H1 (cell line): ENCODE measurements at regions not wholly inside any gene's neighbourhood (a gene's known extent, or its start where the extent isn't known, plus 50 kb on each side); places are given as distances from the start of the nearest gene placed in this dataset.

Experiments
- CTCF ChIA-PET: fragments of 300-600 bp; sonication (Branson Sonifier 250); formaldehyde crosslinking; loops from one replicate; lab custom pipeline; 2021; ENCODE audit not compliant: partially characterized antibody; lab: Charles Lee
- POLR2A ChIA-PET: fragments of 300-600 bp; sonication (Branson Sonifier 250); formaldehyde crosslinking; loops from one replicate; lab custom pipeline; 2021; ENCODE audit warnings: inconsistent platforms; ENCODE audit not compliant: partially characterized antibody; lab: Charles Lee
- DNase-seq, 2 experiments: peaks; one replicate each; pipeline versions ENCODE4 v3.0.0 to v3.0.0-alpha.2; 2010 to 2022; ENCODE audit warnings: low spot score in 2 of 2, low read depth in 1 of 2, mixed read lengths in 1 of 2
- FAIRE-seq: peaks from 2 replicates; lab custom pipeline; 2011; peaks lifted over from hg19 to GRCh38; lab: Jason Lieb, UNC
- H2AFZ ChIP-seq: 2 replicates; pipeline ENCODE4 v1.8.1; 2012; ENCODE audit warnings: low read length, inconsistent platforms
- H2AK5ac ChIP-seq: 2 replicates; pipeline ENCODE4 v1.6.1; 2013; ENCODE audit warnings: low read depth, low read length
- H2BK120ac ChIP-seq: replicated peaks from 2 replicates; pipeline ENCODE3; 2013; ENCODE audit warnings: low read depth, low read length, inconsistent platforms
- H2BK12ac ChIP-seq: 2 replicates; pipeline ENCODE4 v1.6.1; 2013; ENCODE audit warnings: low read depth, low read length
- H2BK15ac ChIP-seq: 2 replicates; pipeline ENCODE4 v1.6.1; 2013; ENCODE audit warnings: low read length
- H2BK20ac ChIP-seq: 2 replicates; pipeline ENCODE4 v1.6.1; 2013; ENCODE audit warnings: low read length
- H2BK5ac ChIP-seq: 2 replicates; pipeline ENCODE4 v1.6.1; 2013; ENCODE audit warnings: low read depth, low read length
- H3K14ac ChIP-seq: 2 replicates; pipeline ENCODE4 v1.6.1; 2013; ENCODE audit warnings: inconsistent platforms; ENCODE audit not compliant: insufficient read length
- H3K18ac ChIP-seq: 2 replicates; pipeline ENCODE4 v1.6.1; 2013; ENCODE audit warnings: low read length; ENCODE audit errors: extremely low read depth
- H3K23ac ChIP-seq: 2 replicates; pipeline ENCODE4 v1.6.1; 2013; ENCODE audit warnings: inconsistent platforms; ENCODE audit not compliant: insufficient read length
- H3K23me2 ChIP-seq: 2 replicates; pipeline ENCODE4 v1.6.1; 2013; ENCODE audit warnings: low read depth, low read length
- H3K27ac ChIP-seq: 2 replicates; pipeline ENCODE4 v1.6.1; 2011; ENCODE audit warnings: low read depth, low read length, inconsistent platforms
- H3K27me3 ChIP-seq, 4 experiments: replicated peaks in 1 of 4; 1 replicate in 1 of 4; 2 replicates in 3 of 4; pipeline versions ENCODE4 v1.6.1 to v1.8.1; 2011 to 2013; ENCODE audit warnings: low read length in 3 of 4, mild to moderate bottlenecking in 3 of 4, inconsistent platforms in 2 of 4, mixed read lengths in 2 of 4, moderate library complexity in 1 of 4; ENCODE audit not compliant: control insufficient read depth in 3 of 4, insufficient read depth in 3 of 4; ENCODE audit errors: extremely low read depth in 1 of 4
- H3K36me3 ChIP-seq, 4 experiments: 2 replicates each; pipeline versions ENCODE4 v1.6.1 to v1.8.1; 2011 to 2013; ENCODE audit warnings: mild to moderate bottlenecking in 4 of 4, low read length in 3 of 4, moderate library complexity in 2 of 4, control low read depth in 1 of 4, inconsistent platforms in 1 of 4; ENCODE audit not compliant: insufficient read depth in 4 of 4, control insufficient read depth in 2 of 4
- H3K4ac ChIP-seq: replicated peaks from 2 replicates; pipeline ENCODE3; 2013; ENCODE audit warnings: low read length, low read depth, mixed read lengths, inconsistent platforms; ENCODE audit not compliant: insufficient read length
- H3K4me1 ChIP-seq, 4 experiments: replicated peaks in 1 of 4; 1 replicate in 1 of 4; 2 replicates in 3 of 4; pipeline versions ENCODE4 v1.6.1 to v1.8.1; 2011 to 2013; ENCODE audit warnings: low read length in 3 of 4, inconsistent platforms in 2 of 4, mixed read lengths in 1 of 4; ENCODE audit not compliant: insufficient read depth in 4 of 4, control insufficient read depth in 3 of 4
- H3K4me2 ChIP-seq, 2 experiments: 2 replicates each; pipeline versions ENCODE4 v1.6.1 to v1.8.1; 2011 to 2013; ENCODE audit warnings: low read depth in 2 of 2, low read length in 2 of 2, control low read depth in 1 of 2, inconsistent platforms in 1 of 2, mild to moderate bottlenecking in 1 of 2; ENCODE audit not compliant: insufficient read depth in 1 of 2
- H3K4me3 ChIP-seq, 4 experiments: fragments of 200-600, 300-600 bp in 1 of 4; sonication (generic), shearing (Covaris generic), sonication (Bioruptor Twin) in 1 of 4; 2 replicates each; pipeline versions ENCODE4 v1.5.1 to v1.8.1; 2011 to 2016; ENCODE audit warnings: low read length in 4 of 4, low read depth in 3 of 4, control low read depth in 2 of 4, inconsistent platforms in 2 of 4, mild to moderate bottlenecking in 2 of 4, mixed read lengths in 1 of 4, moderate library complexity in 1 of 4; ENCODE audit not compliant: insufficient read depth in 2 of 4; ENCODE audit errors: extremely low read depth in 1 of 4
- H3K56ac ChIP-seq: replicated peaks from 2 replicates; pipeline ENCODE3; 2013; ENCODE audit warnings: low read depth, mild to moderate bottlenecking, mixed read lengths, low read length, inconsistent platforms; ENCODE audit not compliant: insufficient read length
- H3K79me1 ChIP-seq: 2 replicates; pipeline ENCODE4 v1.6.1; 2013; ENCODE audit warnings: low read depth, low read length, control low read depth
- H3K79me2 ChIP-seq, 2 experiments: 2 replicates each; pipeline versions ENCODE4 v1.6.1 to v1.8.1; 2012 to 2013; ENCODE audit warnings: low read length in 2 of 2, mild to moderate bottlenecking in 2 of 2, inconsistent platforms in 1 of 2; ENCODE audit not compliant: insufficient read depth in 2 of 2, control insufficient read depth in 1 of 2
- H3K9ac ChIP-seq, 4 experiments: replicated peaks in 1 of 4; 1 replicate in 1 of 4; 2 replicates in 3 of 4; pipeline versions ENCODE4 v1.6.1 to v1.8.1; 2011 to 2013; ENCODE audit warnings: low read depth in 3 of 4, low read length in 3 of 4, control low read depth in 2 of 4, mild to moderate bottlenecking in 2 of 4, moderate library complexity in 2 of 4, inconsistent platforms in 1 of 4; ENCODE audit errors: extremely low read depth in 1 of 4
- H3K9me3 ChIP-seq, 2 experiments: 2 replicates each; pipeline versions ENCODE4 v1.6.1 to v1.8.1; 2012 to 2013; ENCODE audit warnings: mild to moderate bottlenecking in 2 of 2, moderate library complexity in 2 of 2, control low read depth in 1 of 2, inconsistent platforms in 1 of 2, low read depth in 1 of 2, low read length in 1 of 2, mixed read lengths in 1 of 2; ENCODE audit not compliant: insufficient read depth in 2 of 2
- H4K20me1 ChIP-seq, 2 experiments: replicated peaks in 1 of 2; 2 replicates each; pipeline versions ENCODE3 to v1.8.1; 2011 to 2013; ENCODE audit warnings: inconsistent platforms in 2 of 2, low read length in 2 of 2, mild to moderate bottlenecking in 1 of 2; ENCODE audit not compliant: insufficient read depth in 2 of 2, control insufficient read depth in 1 of 2
- H4K5ac ChIP-seq: 2 replicates; pipeline ENCODE4 v1.6.1; 2013; ENCODE audit warnings: low read length, low read depth, mixed read lengths, inconsistent platforms; ENCODE audit not compliant: insufficient read length
- H4K8ac ChIP-seq: 2 replicates; pipeline ENCODE4 v1.8.0; 2013; ENCODE audit warnings: mild to moderate bottlenecking, moderate library complexity, low read length, inconsistent platforms; ENCODE audit not compliant: insufficient read depth; ENCODE audit errors: extremely low read depth
- H4K91ac ChIP-seq: replicated peaks from 2 replicates; pipeline ENCODE3; 2013; ENCODE audit warnings: low read length, mixed read lengths, inconsistent platforms; ENCODE audit not compliant: insufficient read length
- ASH2L ChIP-seq: fragments of 200-600, 300-600 bp; sonication (generic); IDR thresholded peaks from one replicate; pipeline ENCODE4 v1.7.1; 2017; ENCODE audit warnings: low read length
- EP300 ChIP-seq, 2 experiments: IDR thresholded peaks; 1 replicate in 1 of 2; 2 replicates in 1 of 2; pipeline ENCODE4 v1.6.1; 2011 to 2012; ENCODE audit warnings: low read depth in 2 of 2, low read length in 2 of 2, mild to moderate bottlenecking in 2 of 2, borderline replicate concordance in 1 of 2, inconsistent platforms in 1 of 2, moderate library complexity in 1 of 2
- EZH2 ChIP-seq: fragments of 200-600 bp; sonication (generic); IDR thresholded peaks from 2 replicates; pipeline ENCODE4 v1.7.1; 2012; ENCODE audit warnings: low read depth, mild to moderate bottlenecking, moderate library complexity, low read length, inconsistent platforms; ENCODE audit not compliant: severe bottlenecking
- FOSL1 ChIP-seq: IDR thresholded peaks from 2 replicates; pipeline ENCODE4 v1.6.1; 2011; ENCODE audit warnings: mild to moderate bottlenecking, low read depth, low read length, moderate library complexity; ENCODE audit not compliant: insufficient read depth
- GABPA ChIP-seq: IDR thresholded peaks from 2 replicates; pipeline ENCODE4 v1.6.1; 2011; ENCODE audit warnings: mild to moderate bottlenecking, low read length, moderate library complexity, borderline replicate concordance; ENCODE audit not compliant: insufficient read depth
- JUN ChIP-seq: IDR thresholded peaks from 2 replicates; pipeline ENCODE4 v1.6.1; 2011; ENCODE audit warnings: low read depth, mild to moderate bottlenecking, improper control_type of control experiment, low read length
- MAFK ChIP-seq: IDR thresholded peaks from 2 replicates; pipeline ENCODE4 v1.6.1; 2012; ENCODE audit warnings: low read depth, mild to moderate bottlenecking, improper control_type of control experiment, low read length
- SP1 ChIP-seq: IDR thresholded peaks from 2 replicates; pipeline ENCODE4 v1.6.1; 2011; ENCODE audit warnings: low read depth, low read length
- WGBS, 2 experiments: shearing (Covaris generic) in 1 of 2; methylation state at CpG; one replicate each; pipeline versions ENCODE4 v1.1.6 to v1.1.7; 2013 to 2015; ENCODE audit warnings: low lambda C conversion rate in 2 of 2, mixed read lengths in 2 of 2, inconsistent platforms in 1 of 2, low coverage in 1 of 2, missing lambda C conversion rate in 1 of 2; ENCODE audit not compliant: insufficient replicate concordance in 2 of 2, insufficient coverage in 1 of 2, insufficient read length in 1 of 2; ENCODE audit errors: extremely low coverage in 1 of 2, missing lambda C conversion rate in 1 of 2; 5-methylcytosine and 5-hydroxymethylcytosine counted together
- TF ChIP-seq, protein P1 (sequence below): IDR thresholded peaks from 2 replicates; pipeline ENCODE4 v1.6.1; 2012; ENCODE audit warnings: low read length, inconsistent platforms
- TF ChIP-seq, protein P2 (sequence below): IDR thresholded peaks from 2 replicates; pipeline ENCODE4 v1.6.1; 2011; ENCODE audit warnings: low read depth, mild to moderate bottlenecking, low read length; ENCODE audit not compliant: insufficient read depth
- TF ChIP-seq, protein P3 (sequence below): IDR thresholded peaks from 2 replicates; pipeline ENCODE4 v1.6.1; 2012; ENCODE audit warnings: inconsistent platforms

DNA sequence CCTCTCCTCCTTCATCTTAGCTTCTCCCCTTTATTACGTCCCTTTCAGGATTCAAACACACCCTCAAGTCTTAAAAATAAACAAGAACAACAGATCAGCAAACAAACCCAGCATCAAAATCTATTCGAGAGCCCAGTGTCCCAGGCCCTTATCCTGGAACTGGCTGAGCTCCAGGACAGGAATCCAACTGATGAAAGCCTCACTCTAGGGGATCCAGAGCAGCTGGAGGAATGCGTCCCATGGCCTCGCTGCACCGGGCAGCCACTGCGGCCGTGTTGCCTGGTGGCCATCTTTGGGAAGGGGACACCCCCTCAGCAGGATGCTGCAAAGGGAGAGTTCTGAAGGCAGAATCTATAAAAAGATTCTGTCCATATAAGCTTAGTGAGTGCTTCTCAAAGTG is 156.5 kb upstream of the BMPER start:
- FAIRE-seq (no peak), DNase-seq (no peak)
- H4K20me1 ChIP-seq, result no peaks in the 10 kb centered on the region
- H2AK5ac ChIP-seq, result no peak overlapping the region
- H3K4ac ChIP-seq, result no peak overlapping the region
- H3K27me3 ChIP-seq, result no peaks in the 10 kb centered on the region
- H4K5ac ChIP-seq, result no peak overlapping the region
- H3K56ac ChIP-seq, result no peak overlapping the region
- 84% methylated on average over 7 of the region's 7 CpGs; no CpG with 5 or more reads in 1 of the 2 experiments for WGBS, 2 experiments
- no peaks in the 10 kb centered on the region for H3K79me2 ChIP-seq
- no peak overlapping the region for H3K14ac ChIP-seq
- no peak overlapping the region for H4K91ac ChIP-seq
- ChIA-PET CTCF (interaction anchor here (0.6 to 1.9 kb wide), 4 partner anchors 9 to 146 kb away, joined by 4 to 6 read pairs (median 5); no protein-coding TSS in a partner anchor), POLR2A (no interaction called here)
- H3K23me2 ChIP-seq, result no peaks in the 10 kb centered on the region; the same call in 1 of the 2 replicates
- peaks cover 0 to 2% (median under 1%) of the 10 kb centered on the region in 4 experiments; a peak in 3 of 7 replicates for H3K4me1 ChIP-seq
- H3K4me3 ChIP-seq, result no peak overlapping the region
- H3K23ac ChIP-seq, result no peak overlapping the region
- H3K27ac ChIP-seq, result no peak overlapping the region
- no peak overlapping the region for H3K18ac ChIP-seq
- H4K8ac ChIP-seq, result no peak overlapping the region
- no peak overlapping the region for H3K4me2 ChIP-seq
- H3K36me3 ChIP-seq, result no peaks in the 10 kb centered on the region
- H2BK5ac ChIP-seq, result no peak overlapping the region
- no peak overlapping the region for H2BK12ac ChIP-seq
- H2BK20ac ChIP-seq, result no peak overlapping the region
- no peaks in the 10 kb centered on the region for H3K9me3 ChIP-seq
- H3K9ac ChIP-seq, result no peak overlapping the region
- H2AFZ ChIP-seq, result no peak overlapping the region
- H3K79me1 ChIP-seq, result peaks cover 3% of the 10 kb centered on the region; the same call in 1 of the 2 replicates
- no peak overlapping the region for H2BK120ac ChIP-seq
- H2BK15ac ChIP-seq, result no peak overlapping the region
- TF ChIP-seq SP1 (no peak), EP300 (IDR thresholded peaks at IDR 0.05; ENCODE audit: borderline replicate concordance in 1 of 2, low read depth in 2 of 2, low read length in 2 of 2) (no peak), ASH2L (no peak), JUN (no peak), MAFK (no peak), EZH2 (no peak), GABPA (no peak), FOSL1 (no peak)
- TF ChIP-seq, protein P1, sequence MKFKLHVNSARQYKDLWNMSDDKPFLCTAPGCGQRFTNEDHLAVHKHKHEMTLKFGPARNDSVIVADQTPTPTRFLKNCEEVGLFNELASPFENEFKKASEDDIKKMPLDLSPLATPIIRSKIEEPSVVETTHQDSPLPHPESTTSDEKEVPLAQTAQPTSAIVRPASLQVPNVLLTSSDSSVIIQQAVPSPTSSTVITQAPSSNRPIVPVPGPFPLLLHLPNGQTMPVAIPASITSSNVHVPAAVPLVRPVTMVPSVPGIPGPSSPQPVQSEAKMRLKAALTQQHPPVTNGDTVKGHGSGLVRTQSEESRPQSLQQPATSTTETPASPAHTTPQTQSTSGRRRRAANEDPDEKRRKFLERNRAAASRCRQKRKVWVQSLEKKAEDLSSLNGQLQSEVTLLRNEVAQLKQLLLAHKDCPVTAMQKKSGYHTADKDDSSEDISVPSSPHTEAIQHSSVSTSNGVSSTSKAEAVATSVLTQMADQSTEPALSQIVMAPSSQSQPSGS, result no peak
- TF ChIP-seq, protein P2, sequence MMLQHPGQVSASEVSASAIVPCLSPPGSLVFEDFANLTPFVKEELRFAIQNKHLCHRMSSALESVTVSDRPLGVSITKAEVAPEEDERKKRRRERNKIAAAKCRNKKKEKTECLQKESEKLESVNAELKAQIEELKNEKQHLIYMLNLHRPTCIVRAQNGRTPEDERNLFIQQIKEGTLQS, result no peak
- TF ChIP-seq, protein P3, sequence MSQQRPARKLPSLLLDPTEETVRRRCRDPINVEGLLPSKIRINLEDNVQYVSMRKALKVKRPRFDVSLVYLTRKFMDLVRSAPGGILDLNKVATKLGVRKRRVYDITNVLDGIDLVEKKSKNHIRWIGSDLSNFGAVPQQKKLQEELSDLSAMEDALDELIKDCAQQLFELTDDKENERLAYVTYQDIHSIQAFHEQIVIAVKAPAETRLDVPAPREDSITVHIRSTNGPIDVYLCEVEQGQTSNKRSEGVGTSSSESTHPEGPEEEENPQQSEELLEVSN, result no peak
